ENCODE measurements at regions not wholly inside any gene's neighbourhood (a gene's known extent, or its start where the extent isn't known, plus 50 kb on each side); places are given as distances from the start of the nearest gene placed in this dataset.
"Not testable (repeated sequence)": the region's sequence is repeated elsewhere in the genome, so short reads cannot be mapped to it uniquely, and the experiment has no call there.

- H3K4me1 ChIP-seq (ENCODE audit: control insufficient read depth in 2 of 2, insufficient read depth in 2 of 2, low read length in 1 of 2); H3K36me3 ChIP-seq (ENCODE audit: control insufficient read depth in 2 of 2, insufficient read depth in 2 of 2, low read length in 1 of 2); H3K27ac ChIP-seq (ENCODE audit: low read depth in 2 of 2, low read length in 1 of 2); H3K9me3 ChIP-seq (ENCODE audit: control insufficient read depth in 2 of 2, insufficient read depth in 1 of 2, low read depth in 1 of 2, low read length in 1 of 2); H3K27me3 ChIP-seq (ENCODE audit: control insufficient read depth in 1 of 2, insufficient read depth in 2 of 2, low read length in 2 of 2); H3K4me3 ChIP-seq (ENCODE audit: low read depth in 1 of 2, low read length in 2 of 2): not testable (repeated sequence)
- 69% methylated on average over 2 of the region's 4 CpGs; no CpG with 5 or more reads in 1 of the 2 donors for WGBS, 2 donors
Observed at GRCh38 chr9:67394038-67394437, 401.7 kb upstream of the SPATA31A3 start.

GRCh38 chr9:67369664-67370063 is 377.3 kb upstream of the SPATA31A3 start:
- not testable (repeated sequence) for H3K4me1 ChIP-seq (ENCODE audit: control insufficient read depth in 2 of 2, insufficient read depth in 2 of 2, low read length in 1 of 2); H3K9me3 ChIP-seq (ENCODE audit: control insufficient read depth in 2 of 2, insufficient read depth in 1 of 2, low read depth in 1 of 2, low read length in 1 of 2); H3K27me3 ChIP-seq (ENCODE audit: control insufficient read depth in 1 of 2, insufficient read depth in 2 of 2, low read length in 2 of 2); H3K27ac ChIP-seq (ENCODE audit: low read depth in 2 of 2, low read length in 1 of 2); H3K36me3 ChIP-seq (ENCODE audit: control insufficient read depth in 2 of 2, insufficient read depth in 2 of 2, low read length in 1 of 2); H3K4me3 ChIP-seq (ENCODE audit: low read depth in 1 of 2, low read length in 2 of 2)
- no CpG with 5 or more reads among the region's 2 CpGs for WGBS, 2 donors

- H3K27me3 ChIP-seq (ENCODE audit: control insufficient read depth in 1 of 2, insufficient read depth in 2 of 2, low read length in 2 of 2); H3K4me1 ChIP-seq (ENCODE audit: control insufficient read depth in 2 of 2, insufficient read depth in 2 of 2, low read length in 1 of 2); H3K27ac ChIP-seq (ENCODE audit: low read depth in 2 of 2, low read length in 1 of 2); H3K36me3 ChIP-seq (ENCODE audit: control insufficient read depth in 2 of 2, insufficient read depth in 2 of 2, low read length in 1 of 2); H3K4me3 ChIP-seq (ENCODE audit: low read depth in 1 of 2, low read length in 2 of 2); H3K9me3 ChIP-seq (ENCODE audit: control insufficient read depth in 2 of 2, insufficient read depth in 1 of 2, low read depth in 1 of 2, low read length in 1 of 2): not testable (repeated sequence)
- WGBS, 2 donors: no CpG with 5 or more reads among the region's 7 CpGs
Observed at GRCh38 chr9:67362325-67362724, 370.0 kb upstream of the SPATA31A3 start.

- H3K36me3 ChIP-seq (ENCODE audit: control insufficient read depth in 2 of 2, insufficient read depth in 2 of 2, low read length in 1 of 2); H3K9me3 ChIP-seq (ENCODE audit: control insufficient read depth in 2 of 2, insufficient read depth in 1 of 2, low read depth in 1 of 2, low read length in 1 of 2); H3K4me3 ChIP-seq (ENCODE audit: low read depth in 1 of 2, low read length in 2 of 2); H3K27me3 ChIP-seq (ENCODE audit: control insufficient read depth in 1 of 2, insufficient read depth in 2 of 2, low read length in 2 of 2); H3K27ac ChIP-seq (ENCODE audit: low read depth in 2 of 2, low read length in 1 of 2); H3K4me1 ChIP-seq (ENCODE audit: control insufficient read depth in 2 of 2, insufficient read depth in 2 of 2, low read length in 1 of 2): not testable (repeated sequence)
- WGBS, 2 donors: no CpG with 5 or more reads among the region's 4 CpGs
Observed at GRCh38 chr9:67353961-67354360, 361.6 kb upstream of the SPATA31A3 start.

- not testable (repeated sequence) for H3K9me3 ChIP-seq (ENCODE audit: control insufficient read depth in 2 of 2, insufficient read depth in 1 of 2, low read depth in 1 of 2, low read length in 1 of 2); H3K27me3 ChIP-seq (ENCODE audit: control insufficient read depth in 1 of 2, insufficient read depth in 2 of 2, low read length in 2 of 2); H3K4me1 ChIP-seq (ENCODE audit: control insufficient read depth in 2 of 2, insufficient read depth in 2 of 2, low read length in 1 of 2); H3K27ac ChIP-seq (ENCODE audit: low read depth in 2 of 2, low read length in 1 of 2); H3K36me3 ChIP-seq (ENCODE audit: control insufficient read depth in 2 of 2, insufficient read depth in 2 of 2, low read length in 1 of 2); H3K4me3 ChIP-seq (ENCODE audit: low read depth in 1 of 2, low read length in 2 of 2)
- WGBS, 2 donors: no CpG with 5 or more reads among the region's 2 CpGs
Observed at GRCh38 chr9:67349424-67349759, 357.0 kb upstream of the SPATA31A3 start.

- H3K9me3 ChIP-seq (ENCODE audit: control insufficient read depth in 2 of 2, insufficient read depth in 1 of 2, low read depth in 1 of 2, low read length in 1 of 2); H3K36me3 ChIP-seq (ENCODE audit: control insufficient read depth in 2 of 2, insufficient read depth in 2 of 2, low read length in 1 of 2); H3K4me3 ChIP-seq (ENCODE audit: low read depth in 1 of 2, low read length in 2 of 2); H3K27ac ChIP-seq (ENCODE audit: low read depth in 2 of 2, low read length in 1 of 2); H3K4me1 ChIP-seq (ENCODE audit: control insufficient read depth in 2 of 2, insufficient read depth in 2 of 2, low read length in 1 of 2); H3K27me3 ChIP-seq (ENCODE audit: control insufficient read depth in 1 of 2, insufficient read depth in 2 of 2, low read length in 2 of 2): not testable (repeated sequence)
- no CpG with 5 or more reads among the region's 2 CpGs for WGBS, 2 donors
Observed at GRCh38 chr9:67348562-67349423, 356.4 kb upstream of the SPATA31A3 start.

- H3K9me3 ChIP-seq (ENCODE audit: control insufficient read depth in 2 of 2, insufficient read depth in 1 of 2, low read depth in 1 of 2, low read length in 1 of 2); H3K4me3 ChIP-seq (ENCODE audit: low read depth in 1 of 2, low read length in 2 of 2); H3K4me1 ChIP-seq (ENCODE audit: control insufficient read depth in 2 of 2, insufficient read depth in 2 of 2, low read length in 1 of 2); H3K27ac ChIP-seq (ENCODE audit: low read depth in 2 of 2, low read length in 1 of 2); H3K27me3 ChIP-seq (ENCODE audit: control insufficient read depth in 1 of 2, insufficient read depth in 2 of 2, low read length in 2 of 2); H3K36me3 ChIP-seq (ENCODE audit: control insufficient read depth in 2 of 2, insufficient read depth in 2 of 2, low read length in 1 of 2): not testable (repeated sequence)
- WGBS, 2 donors: 88% methylated on average over 1 of the region's 4 CpGs; no CpG with 5 or more reads in 1 of the 2 donors
Observed at GRCh38 chr9:67348094-67348493, 355.7 kb upstream of the SPATA31A3 start.

- WGBS, 2 donors: no CpG with 5 or more reads among the region's 7 CpGs
- H3K4me1 ChIP-seq (ENCODE audit: control insufficient read depth in 2 of 2, insufficient read depth in 2 of 2, low read length in 1 of 2); H3K4me3 ChIP-seq (ENCODE audit: low read depth in 1 of 2, low read length in 2 of 2); H3K27ac ChIP-seq (ENCODE audit: low read depth in 2 of 2, low read length in 1 of 2); H3K27me3 ChIP-seq (ENCODE audit: control insufficient read depth in 1 of 2, insufficient read depth in 2 of 2, low read length in 2 of 2); H3K36me3 ChIP-seq (ENCODE audit: control insufficient read depth in 2 of 2, insufficient read depth in 2 of 2, low read length in 1 of 2); H3K9me3 ChIP-seq (ENCODE audit: control insufficient read depth in 2 of 2, insufficient read depth in 1 of 2, low read depth in 1 of 2, low read length in 1 of 2): not testable (repeated sequence)
Observed at GRCh38 chr9:67339216-67339615, 346.9 kb upstream of the SPATA31A3 start.

GRCh38 chr9:67338201-67338600 is 345.9 kb upstream of the SPATA31A3 start:
- 97% methylated on average over 5 of the region's 12 CpGs for WGBS, 2 donors
- not testable (repeated sequence) for H3K4me1 ChIP-seq (ENCODE audit: control insufficient read depth in 2 of 2, insufficient read depth in 2 of 2, low read length in 1 of 2); H3K27ac ChIP-seq (ENCODE audit: low read depth in 2 of 2, low read length in 1 of 2); H3K9me3 ChIP-seq (ENCODE audit: control insufficient read depth in 2 of 2, insufficient read depth in 1 of 2, low read depth in 1 of 2, low read length in 1 of 2); H3K4me3 ChIP-seq (ENCODE audit: low read depth in 1 of 2, low read length in 2 of 2); H3K36me3 ChIP-seq (ENCODE audit: control insufficient read depth in 2 of 2, insufficient read depth in 2 of 2, low read length in 1 of 2); H3K27me3 ChIP-seq (ENCODE audit: control insufficient read depth in 1 of 2, insufficient read depth in 2 of 2, low read length in 2 of 2)

GRCh38 chr9:67334727-67335572 is 342.6 kb upstream of the SPATA31A3 start:
- not testable (repeated sequence) for H3K4me1 ChIP-seq (ENCODE audit: control insufficient read depth in 2 of 2, insufficient read depth in 2 of 2, low read length in 1 of 2); H3K36me3 ChIP-seq (ENCODE audit: control insufficient read depth in 2 of 2, insufficient read depth in 2 of 2, low read length in 1 of 2); H3K9me3 ChIP-seq (ENCODE audit: control insufficient read depth in 2 of 2, insufficient read depth in 1 of 2, low read depth in 1 of 2, low read length in 1 of 2); H3K27me3 ChIP-seq (ENCODE audit: control insufficient read depth in 1 of 2, insufficient read depth in 2 of 2, low read length in 2 of 2); H3K4me3 ChIP-seq (ENCODE audit: low read depth in 1 of 2, low read length in 2 of 2); H3K27ac ChIP-seq (ENCODE audit: low read depth in 2 of 2, low read length in 1 of 2)
- WGBS, 2 donors: no CpG with 5 or more reads among the region's 9 CpGs

Measured in esophagus (tissue), 2 donors.